ENCODE measurements at regions not wholly inside any gene's neighbourhood (a gene's known extent, or its start where the extent isn't known, plus 50 kb on each side); places are given as distances from the start of the nearest gene placed in this dataset.

- no peaks in the 10 kb centered on the region for H3K36me3 Mint-ChIP-seq (ENCODE audit: low read depth)
- no peaks in the 10 kb centered on the region for H3K4me1 Mint-ChIP-seq
- no peak overlapping the region for H3K27ac Mint-ChIP-seq
- H3K27me3 Mint-ChIP-seq (ENCODE audit: low read depth): peaks cover 11% of the 10 kb centered on the region
- H3K4me3 Mint-ChIP-seq: no peak overlapping the region
- TF ChIP-seq, protein P1, sequence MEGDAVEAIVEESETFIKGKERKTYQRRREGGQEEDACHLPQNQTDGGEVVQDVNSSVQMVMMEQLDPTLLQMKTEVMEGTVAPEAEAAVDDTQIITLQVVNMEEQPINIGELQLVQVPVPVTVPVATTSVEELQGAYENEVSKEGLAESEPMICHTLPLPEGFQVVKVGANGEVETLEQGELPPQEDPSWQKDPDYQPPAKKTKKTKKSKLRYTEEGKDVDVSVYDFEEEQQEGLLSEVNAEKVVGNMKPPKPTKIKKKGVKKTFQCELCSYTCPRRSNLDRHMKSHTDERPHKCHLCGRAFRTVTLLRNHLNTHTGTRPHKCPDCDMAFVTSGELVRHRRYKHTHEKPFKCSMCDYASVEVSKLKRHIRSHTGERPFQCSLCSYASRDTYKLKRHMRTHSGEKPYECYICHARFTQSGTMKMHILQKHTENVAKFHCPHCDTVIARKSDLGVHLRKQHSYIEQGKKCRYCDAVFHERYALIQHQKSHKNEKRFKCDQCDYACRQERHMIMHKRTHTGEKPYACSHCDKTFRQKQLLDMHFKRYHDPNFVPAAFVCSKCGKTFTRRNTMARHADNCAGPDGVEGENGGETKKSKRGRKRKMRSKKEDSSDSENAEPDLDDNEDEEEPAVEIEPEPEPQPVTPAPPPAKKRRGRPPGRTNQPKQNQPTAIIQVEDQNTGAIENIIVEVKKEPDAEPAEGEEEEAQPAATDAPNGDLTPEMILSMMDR (IDR thresholded peaks at IDR 0.05; ENCODE audit: unreplicated experiment in 3 of 3): no peak
- no peaks in the 10 kb centered on the region for H3K9me3 Mint-ChIP-seq
Observed at GRCh38 chr15:52855157-52855556, 65.0 kb upstream of the ONECUT1 start.

DNA sequence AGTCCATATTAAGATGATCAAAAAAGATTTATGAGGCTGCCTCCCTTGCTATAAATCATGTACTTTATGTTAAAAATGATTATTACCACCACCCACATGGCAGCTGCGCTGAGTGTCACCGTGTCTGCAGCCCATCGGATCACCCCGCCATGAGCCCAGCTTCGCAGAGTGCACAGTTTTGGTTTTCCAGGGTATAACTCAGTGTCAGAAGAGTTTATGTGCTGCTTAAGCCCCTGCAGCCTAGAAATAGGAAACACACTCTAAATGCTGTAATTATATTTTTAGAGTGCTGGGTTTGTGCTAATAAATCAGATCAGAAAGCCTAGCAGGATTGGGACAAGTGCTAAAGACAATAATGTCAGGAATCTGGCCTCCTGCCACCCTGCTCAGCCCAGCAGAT lies 54.7 kb upstream of the ONECUT1 start:
- TF ChIP-seq, protein P1 (IDR thresholded peaks at IDR 0.05; ENCODE audit: unreplicated experiment in 3 of 3): no peak
- Mint-ChIP-seq H3K9me3 (peaks cover 5% of the 10 kb centered on the region), H3K27ac (peak overlapping the region in 1 of 3 experiments; percentile 38), H3K4me1 (no peaks in the 10 kb centered on the region), H3K27me3 (ENCODE audit: low read depth) (peaks cover 26% of the 10 kb centered on the region), H3K36me3 (ENCODE audit: low read depth) (no peaks in the 10 kb centered on the region), H3K4me3 (no peak overlapping the region)

Data from nephron (organoid).